Osteoblast (primary cell): ENCODE measurements at regions not wholly inside any gene's neighbourhood (a gene's known extent, or its start where the extent isn't known, plus 50 kb on each side); places are given as distances from the start of the nearest gene placed in this dataset.

Experiments used
- DNase-seq: peaks from one replicate; pipeline ENCODE4 v3.0.0; 2011; ENCODE audit warnings: low spot score, mixed read lengths; ENCODE audit not compliant: insufficient read length; ENCODE audit errors: missing footprints
- H2AFZ ChIP-seq: 2 replicates; pipeline ENCODE4 v1.6.0; 2011; ENCODE audit warnings: mild to moderate bottlenecking, low read length
- H3K27ac ChIP-seq: 2 replicates; pipeline ENCODE4 v1.5.1; 2011; ENCODE audit warnings: mild to moderate bottlenecking, low read depth, low read length, moderate library complexity
- H3K27me3 ChIP-seq: 2 replicates; pipeline ENCODE4 v1.6.0; 2012; ENCODE audit warnings: mild to moderate bottlenecking, control low read depth, inconsistent platforms, low read length, moderate library complexity; ENCODE audit not compliant: insufficient read depth
- H3K36me3 ChIP-seq: 2 replicates; pipeline ENCODE4 v1.5.1; 2011; ENCODE audit warnings: mild to moderate bottlenecking, low read length, control low read depth, moderate library complexity; ENCODE audit not compliant: insufficient read depth
- H3K4me1 ChIP-seq: 2 replicates; pipeline ENCODE4 v1.5.1; 2011; ENCODE audit warnings: mild to moderate bottlenecking, low read length, control low read depth, moderate library complexity; ENCODE audit not compliant: insufficient read depth
- H3K4me2 ChIP-seq: 2 replicates; pipeline ENCODE4 v1.6.0; 2011; ENCODE audit warnings: mild to moderate bottlenecking, low read length; ENCODE audit not compliant: insufficient read depth
- H3K4me3 ChIP-seq: fragments of 200-600 bp; sonication (generic); 3 replicates; pipeline ENCODE4 v1.5.1; 2012; ENCODE audit warnings: mild to moderate bottlenecking, low read length, inconsistent platforms; ENCODE audit not compliant: insufficient read depth
- H3K79me2 ChIP-seq: 2 replicates; pipeline ENCODE4 v1.6.0; 2012; ENCODE audit warnings: mild to moderate bottlenecking, low read length, control low read depth, inconsistent platforms; ENCODE audit not compliant: insufficient read depth
- H3K9me3 ChIP-seq: 2 replicates; pipeline ENCODE4 v1.5.1; 2011; ENCODE audit warnings: low read depth, low read length, control low read depth
- H4K20me1 ChIP-seq: 2 replicates; pipeline ENCODE4 v1.6.0; 2012; ENCODE audit warnings: mild to moderate bottlenecking, low read length, control low read depth; ENCODE audit not compliant: insufficient read depth
- CTCF ChIP-seq: IDR thresholded peaks from 2 replicates; pipeline ENCODE4 v1.5.1; 2011; ENCODE audit warnings: mild to moderate bottlenecking, low read depth, low read length, moderate library complexity; ENCODE audit errors: extremely low read depth

DNA sequence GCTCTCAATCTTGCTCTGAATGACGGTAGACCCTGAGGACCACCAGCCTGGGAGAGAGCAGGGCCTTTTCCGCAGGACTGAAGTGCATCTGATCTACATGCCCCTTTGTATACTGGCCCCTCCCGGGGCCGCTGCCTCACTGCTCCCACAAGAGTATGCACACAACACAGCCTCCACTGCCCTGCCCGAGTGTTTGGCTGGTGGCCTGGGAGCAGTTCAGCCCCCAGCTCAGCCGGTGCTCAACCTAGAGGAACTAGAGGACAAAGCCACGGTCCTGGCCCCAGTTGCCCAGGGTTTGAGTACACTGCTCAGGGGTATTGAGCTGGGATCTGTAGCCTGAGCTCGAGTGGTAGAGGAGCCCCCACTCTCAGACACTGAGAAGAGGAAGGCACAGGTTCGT lies 118.9 kb upstream of the CAB39 start:
- H3K27me3 ChIP-seq: no peaks in the 10 kb centered on the region
- no peaks in the 10 kb centered on the region for H3K79me2 ChIP-seq
- no peak overlapping the region for H3K4me2 ChIP-seq
- no peak overlapping the region for H3K27ac ChIP-seq
- no peaks in the 10 kb centered on the region for H3K4me1 ChIP-seq
- no peak for TF ChIP-seq CTCF
- no peaks in the 10 kb centered on the region for H3K9me3 ChIP-seq
- H2AFZ ChIP-seq: no peak overlapping the region
- DNase-seq: no peak
- no peaks in the 10 kb centered on the region for H3K36me3 ChIP-seq
- no peak overlapping the region for H3K4me3 ChIP-seq
- no peaks in the 10 kb centered on the region for H4K20me1 ChIP-seq

- Histone ChIP-seq H3K27ac (no peak overlapping the region), H3K27me3 (no peaks in the 10 kb centered on the region), H3K9me3 (no peaks in the 10 kb centered on the region), H2AFZ (no peak overlapping the region), H3K4me3 (no peak overlapping the region), H3K36me3 (no peaks in the 10 kb centered on the region), H3K4me2 (no peak overlapping the region), H3K79me2 (no peaks in the 10 kb centered on the region), H3K4me1 (no peaks in the 10 kb centered on the region), H4K20me1 (no peaks in the 10 kb centered on the region)
- no peak for DNase-seq
- no peak for TF ChIP-seq CTCF
Observed at GRCh38 chr2:230594286-230594840, 118.3 kb upstream of the CAB39 start.

GRCh38 chr2:230599853-230600252 lies 112.8 kb upstream of the CAB39 start:
- no peaks in the 10 kb centered on the region for H3K9me3 ChIP-seq
- H2AFZ ChIP-seq: no peak overlapping the region
- no peak overlapping the region for H3K4me3 ChIP-seq
- DNase-seq: no peak
- no peak for TF ChIP-seq CTCF
- H3K79me2 ChIP-seq: no peaks in the 10 kb centered on the region
- H4K20me1 ChIP-seq: no peaks in the 10 kb centered on the region
- no peaks in the 10 kb centered on the region for H3K4me1 ChIP-seq
- no peaks in the 10 kb centered on the region for H3K36me3 ChIP-seq
- no peak overlapping the region for H3K4me2 ChIP-seq
- no peaks in the 10 kb centered on the region for H3K27me3 ChIP-seq
- H3K27ac ChIP-seq: no peak overlapping the region

- no peak for TF ChIP-seq CTCF
- Histone ChIP-seq H3K27me3 (no peaks in the 10 kb centered on the region), H3K79me2 (no peaks in the 10 kb centered on the region), H3K4me3 (no peak overlapping the region), H3K27ac (no peak overlapping the region), H4K20me1 (no peaks in the 10 kb centered on the region), H3K9me3 (no peaks in the 10 kb centered on the region), H3K36me3 (no peaks in the 10 kb centered on the region), H3K4me1 (no peaks in the 10 kb centered on the region), H3K4me2 (no peak overlapping the region), H2AFZ (no peak overlapping the region)
- no peak for DNase-seq
Observed at GRCh38 chr2:230600285-230600684, 112.4 kb upstream of the CAB39 start.
